OCI-LY7 (cell line): ENCODE measurements at regions not wholly inside any gene's neighbourhood (a gene's known extent, or its start where the extent isn't known, plus 50 kb on each side); places are given as distances from the start of the nearest gene placed in this dataset.

ENCODE experiments used
- EZH2phosphoT487 ChIP-seq: fragments of 200-600 bp; sonication (generic); IDR thresholded peaks from 2 replicates; pipeline ENCODE4 v1.6.1; 2018; ENCODE audit warnings: low read depth, borderline replicate concordance, mild to moderate bottlenecking, mixed run types, antibody characterized with exemption, low read length, moderate library complexity, mixed read lengths
- TF ChIP-seq, protein P1 (sequence below): fragments of 200-600 bp; sonication (generic); conservative IDR thresholded peaks from 2 replicates; pipeline ENCODE4 v1.5.1; 2014; ENCODE audit warnings: mild to moderate bottlenecking, antibody characterized with exemption, low read length, moderate library complexity, mixed read lengths

- TF ChIP-seq, protein P1, sequence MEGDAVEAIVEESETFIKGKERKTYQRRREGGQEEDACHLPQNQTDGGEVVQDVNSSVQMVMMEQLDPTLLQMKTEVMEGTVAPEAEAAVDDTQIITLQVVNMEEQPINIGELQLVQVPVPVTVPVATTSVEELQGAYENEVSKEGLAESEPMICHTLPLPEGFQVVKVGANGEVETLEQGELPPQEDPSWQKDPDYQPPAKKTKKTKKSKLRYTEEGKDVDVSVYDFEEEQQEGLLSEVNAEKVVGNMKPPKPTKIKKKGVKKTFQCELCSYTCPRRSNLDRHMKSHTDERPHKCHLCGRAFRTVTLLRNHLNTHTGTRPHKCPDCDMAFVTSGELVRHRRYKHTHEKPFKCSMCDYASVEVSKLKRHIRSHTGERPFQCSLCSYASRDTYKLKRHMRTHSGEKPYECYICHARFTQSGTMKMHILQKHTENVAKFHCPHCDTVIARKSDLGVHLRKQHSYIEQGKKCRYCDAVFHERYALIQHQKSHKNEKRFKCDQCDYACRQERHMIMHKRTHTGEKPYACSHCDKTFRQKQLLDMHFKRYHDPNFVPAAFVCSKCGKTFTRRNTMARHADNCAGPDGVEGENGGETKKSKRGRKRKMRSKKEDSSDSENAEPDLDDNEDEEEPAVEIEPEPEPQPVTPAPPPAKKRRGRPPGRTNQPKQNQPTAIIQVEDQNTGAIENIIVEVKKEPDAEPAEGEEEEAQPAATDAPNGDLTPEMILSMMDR, result no peak
- TF ChIP-seq EZH2phosphoT487, result no peak
These were observed 429.2 kb upstream of the HTR2A start for GRCh38 chr13:47326061-47326460.
